Liver (tissue), 8 donors: ENCODE measurements at regions not wholly inside any gene's neighbourhood (a gene's known extent, or its start where the extent isn't known, plus 50 kb on each side); places are given as distances from the start of the nearest gene placed in this dataset.

ENCODE experiments used
- DNase-seq: peaks from one replicate; pipeline ENCODE4 v3.0.0-alpha.2; 2017; ENCODE audit warnings: low spot score
- H3K27ac ChIP-seq, 2 donors: one replicate each; pipeline ENCODE4 v1.7.0; 2013; ENCODE audit warnings: inconsistent platforms in 2 of 2, low read length in 2 of 2, control low read depth in 1 of 2, low read depth in 1 of 2, mild to moderate bottlenecking in 1 of 2
- H3K27me3 ChIP-seq, 4 donors: one replicate each; pipeline versions ENCODE4 v1.6.1 to v1.7.0; 2013; ENCODE audit warnings: low read length in 3 of 4, inconsistent platforms in 1 of 4, mild to moderate bottlenecking in 1 of 4, moderate library complexity in 1 of 4; ENCODE audit not compliant: control insufficient read depth in 4 of 4, insufficient read depth in 4 of 4
- H3K36me3 ChIP-seq, 4 donors: one replicate each; pipeline versions ENCODE4 v1.6.1 to v1.7.0; 2013; ENCODE audit warnings: low read length in 3 of 4, mild to moderate bottlenecking in 3 of 4, low read depth in 1 of 4, moderate library complexity in 1 of 4; ENCODE audit not compliant: control insufficient read depth in 4 of 4, insufficient read depth in 3 of 4
- H3K4me1 ChIP-seq, 4 donors: one replicate each; pipeline versions ENCODE4 v1.6.1 to v1.7.0; 2013; ENCODE audit warnings: low read length in 3 of 4, mild to moderate bottlenecking in 3 of 4, moderate library complexity in 1 of 4; ENCODE audit not compliant: control insufficient read depth in 4 of 4, insufficient read depth in 4 of 4
- H3K4me3 ChIP-seq, 3 donors: one replicate each; pipeline versions ENCODE4 v1.6.1 to v1.7.0; 2013; ENCODE audit warnings: low read length in 3 of 3, control low read depth in 1 of 3, low read depth in 1 of 3, mild to moderate bottlenecking in 1 of 3
- H3K9ac ChIP-seq, 2 donors: one replicate each; pipeline ENCODE4 v1.7.0; 2013; ENCODE audit warnings: low read length in 2 of 2, mild to moderate bottlenecking in 2 of 2, moderate library complexity in 2 of 2, control low read depth in 1 of 2, low read depth in 1 of 2
- H3K9me3 ChIP-seq, 4 donors: one replicate each; pipeline versions ENCODE4 v1.6.1 to v1.7.0; 2013; ENCODE audit warnings: low read length in 3 of 4; ENCODE audit not compliant: control insufficient read depth in 4 of 4
- CTCF ChIP-seq: fragments of 150-350 bp; IDR thresholded peaks from 2 replicates; pipeline ENCODE4 v1.5.1; 2017; ENCODE audit warnings: improper control_type of control experiment, low read depth, low read length; ENCODE audit not compliant: missing input control
- EGR1 ChIP-seq, 2 donors: IDR thresholded peaks; 2 replicates each; pipeline ENCODE4 v1.6.1; 2016 to 2018; ENCODE audit warnings: antibody characterized with exemption in 2 of 2, low read depth in 2 of 2
- FOXA1 ChIP-seq: IDR thresholded peaks from 2 replicates; pipeline ENCODE4 v1.6.1; 2016; ENCODE audit warnings: antibody characterized with exemption
- FOXA2 ChIP-seq: IDR thresholded peaks from 2 replicates; pipeline ENCODE4 v1.6.1; 2016; ENCODE audit warnings: antibody characterized with exemption
- GABPA ChIP-seq, 2 donors: IDR thresholded peaks in 1 of 2; conservative IDR thresholded peaks in 1 of 2; 2 replicates each; pipeline ENCODE4 v1.6.1; 2016; ENCODE audit warnings: antibody characterized with exemption in 2 of 2, mild to moderate bottlenecking in 1 of 2, moderate library complexity in 1 of 2
- HNF4A ChIP-seq, 2 donors: conservative IDR thresholded peaks; 2 replicates each; pipeline ENCODE4 v1.6.1; 2016; ENCODE audit warnings: antibody characterized with exemption in 2 of 2, mild to moderate bottlenecking in 2 of 2
- HNF4G ChIP-seq: IDR thresholded peaks from 2 replicates; pipeline ENCODE4 v1.6.1; 2016; ENCODE audit warnings: antibody characterized with exemption
- JUND ChIP-seq, 2 donors: IDR thresholded peaks; 2 replicates each; pipeline ENCODE4 v1.6.1; 2016; ENCODE audit warnings: antibody characterized with exemption in 2 of 2
- NR2F2 ChIP-seq: IDR thresholded peaks from 2 replicates; pipeline ENCODE4 v1.6.1; 2016; ENCODE audit warnings: antibody characterized with exemption
- RAD21 ChIP-seq, 2 donors: IDR thresholded peaks; 2 replicates each; pipeline ENCODE4 v1.6.1; 2016; ENCODE audit warnings: antibody characterized with exemption in 2 of 2, mild to moderate bottlenecking in 2 of 2
- REST ChIP-seq: IDR thresholded peaks from 2 replicates; pipeline ENCODE4 v1.6.1; 2016; ENCODE audit warnings: antibody characterized with exemption, mild to moderate bottlenecking
- RXRA ChIP-seq, 2 donors: IDR thresholded peaks; 2 replicates each; pipeline ENCODE4 v1.6.1; 2017 to 2018; ENCODE audit warnings: antibody characterized with exemption in 2 of 2, mild to moderate bottlenecking in 1 of 2
- TAF1 ChIP-seq: conservative IDR thresholded peaks from 2 replicates; pipeline ENCODE4 v1.6.1; 2016; ENCODE audit warnings: antibody characterized with exemption, mild to moderate bottlenecking
- YY1 ChIP-seq: IDR thresholded peaks from 2 replicates; pipeline ENCODE4 v1.6.1; 2016; ENCODE audit warnings: antibody characterized with exemption, mild to moderate bottlenecking
- WGBS: extraction: QIAGEN DNeasy Blood & Tissue Kit; methylation state at CpG from one replicate; pipeline ENCODE4 v1.1.7; 2013; 5-methylcytosine and 5-hydroxymethylcytosine counted together
- TF ChIP-seq, protein P1 (sequence below): IDR thresholded peaks from 2 replicates; pipeline ENCODE4 v1.6.1; 2016; ENCODE audit warnings: antibody characterized with exemption
- TF ChIP-seq, protein P2 (sequence below): IDR thresholded peaks from 2 replicates; pipeline ENCODE4 v1.6.1; 2016; ENCODE audit warnings: antibody characterized with exemption
- donor health status: healthy.
- donor health status: healthy.
- donor health status: healthy.
- donor health status: healthy.
- donor health status: healthy.

DNA sequence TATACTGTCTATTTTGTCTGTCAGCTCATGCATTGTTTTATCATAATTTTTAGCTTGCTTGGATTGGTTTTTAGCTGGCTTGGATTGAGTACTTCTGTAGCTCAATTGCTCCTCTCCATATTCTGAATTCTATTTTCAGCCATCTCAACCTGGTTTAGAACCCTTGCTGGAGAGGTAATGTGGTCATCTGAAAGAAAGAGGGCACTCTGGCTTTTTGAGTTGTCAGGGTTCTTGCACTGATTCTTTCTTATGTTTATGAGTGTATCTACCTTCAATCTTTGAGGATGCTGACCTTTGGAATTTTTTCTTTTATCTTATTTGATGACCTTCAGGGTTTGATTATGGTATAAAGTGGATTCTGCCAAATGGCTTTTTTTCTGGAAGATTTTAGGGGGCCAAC lies 632.7 kb upstream of the ID4 start:
- H3K27me3 ChIP-seq, result no peaks in the 10 kb centered on the region
- TF ChIP-seq CTCF (no peak), GABPA (IDR thresholded peaks at IDR 0.05 in 1 of 2, conservative IDR thresholded peaks at IDR 0.05 in 1 of 2) (no peak), FOXA1 (no peak), RAD21 (IDR thresholded peaks at IDR 0.05) (no peak), JUND (IDR thresholded peaks at IDR 0.05) (no peak), YY1 (no peak), EGR1 (IDR thresholded peaks at IDR 0.05; ENCODE audit: low read depth in 2 of 2) (no peak), NR2F2 (no peak), REST (no peak), RXRA (IDR thresholded peaks at IDR 0.05) (no peak), HNF4A (conservative IDR thresholded peaks at IDR 0.05) (no peak), HNF4G (no peak)
- TF ChIP-seq, protein P1, sequence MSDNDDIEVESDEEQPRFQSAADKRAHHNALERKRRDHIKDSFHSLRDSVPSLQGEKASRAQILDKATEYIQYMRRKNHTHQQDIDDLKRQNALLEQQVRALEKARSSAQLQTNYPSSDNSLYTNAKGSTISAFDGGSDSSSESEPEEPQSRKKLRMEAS, result no peak
- H3K4me3 ChIP-seq, result no peak overlapping the region
- DNase-seq, result no peak
- H3K4me1 ChIP-seq, result no peaks in the 10 kb centered on the region
- H3K9me3 ChIP-seq, result no peaks in the 10 kb centered on the region
- H3K27ac ChIP-seq, result no peak overlapping the region
- no peaks in the 10 kb centered on the region for H3K36me3 ChIP-seq
- no peak overlapping the region for H3K9ac ChIP-seq

- no peaks in the 10 kb centered on the region for H3K36me3 ChIP-seq
- no peak overlapping the region for H3K4me3 ChIP-seq
- no peaks in the 10 kb centered on the region for H3K4me1 ChIP-seq
- no peak overlapping the region for H3K9ac ChIP-seq
- DNase-seq, result no peak
- no peak overlapping the region for H3K27ac ChIP-seq
- no peak for TF ChIP-seq TAF1
- WGBS, result 74% methylated on average over 5 of the region's 5 CpGs
- no peaks in the 10 kb centered on the region for H3K9me3 ChIP-seq
- H3K27me3 ChIP-seq, result no peaks in the 10 kb centered on the region
Measured at GRCh38 chr6:19205076-19205475, 632.1 kb upstream of the ID4 start.

- no peaks in the 10 kb centered on the region for H3K36me3 ChIP-seq
- no peak overlapping the region for H3K9ac ChIP-seq
- H3K4me3 ChIP-seq, result no peak overlapping the region
- H3K9me3 ChIP-seq, result no peaks in the 10 kb centered on the region
- 67% methylated on average over 2 of the region's 2 CpGs for WGBS
- no peaks in the 10 kb centered on the region for H3K4me1 ChIP-seq
- H3K27ac ChIP-seq, result no peak overlapping the region
- TF ChIP-seq TAF1 (no peak), GABPA (IDR thresholded peaks at IDR 0.05 in 1 of 2, conservative IDR thresholded peaks at IDR 0.05 in 1 of 2) (no peak), FOXA2 (no peak), RXRA (IDR thresholded peaks at IDR 0.05) (no peak)
- TF ChIP-seq, protein P2, sequence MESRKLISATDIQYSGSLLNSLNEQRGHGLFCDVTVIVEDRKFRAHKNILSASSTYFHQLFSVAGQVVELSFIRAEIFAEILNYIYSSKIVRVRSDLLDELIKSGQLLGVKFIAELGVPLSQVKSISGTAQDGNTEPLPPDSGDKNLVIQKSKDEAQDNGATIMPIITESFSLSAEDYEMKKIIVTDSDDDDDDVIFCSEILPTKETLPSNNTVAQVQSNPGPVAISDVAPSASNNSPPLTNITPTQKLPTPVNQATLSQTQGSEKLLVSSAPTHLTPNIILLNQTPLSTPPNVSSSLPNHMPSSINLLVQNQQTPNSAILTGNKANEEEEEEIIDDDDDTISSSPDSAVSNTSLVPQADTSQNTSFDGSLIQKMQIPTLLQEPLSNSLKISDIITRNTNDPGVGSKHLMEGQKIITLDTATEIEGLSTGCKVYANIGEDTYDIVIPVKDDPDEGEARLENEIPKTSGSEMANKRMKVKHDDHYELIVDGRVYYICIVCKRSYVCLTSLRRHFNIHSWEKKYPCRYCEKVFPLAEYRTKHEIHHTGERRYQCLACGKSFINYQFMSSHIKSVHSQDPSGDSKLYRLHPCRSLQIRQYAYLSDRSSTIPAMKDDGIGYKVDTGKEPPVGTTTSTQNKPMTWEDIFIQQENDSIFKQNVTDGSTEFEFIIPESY, result no peak
- H3K27me3 ChIP-seq, result no peaks in the 10 kb centered on the region
- no peak for DNase-seq
Measured at GRCh38 chr6:19209202-19209601, 628.0 kb upstream of the ID4 start.
